NCI-H1417 (cell line): ENCODE measurements at regions not wholly inside any gene's neighbourhood (a gene's known extent, or its start where the extent isn't known, plus 50 kb on each side); places are given as distances from the start of the nearest gene placed in this dataset.

ENCODE experiments used
- DNase-seq, 3 experiments: peaks; one replicate each; lab custom pipeline; 2025; lab: John Stamatoyannopoulos, UW

DNA sequence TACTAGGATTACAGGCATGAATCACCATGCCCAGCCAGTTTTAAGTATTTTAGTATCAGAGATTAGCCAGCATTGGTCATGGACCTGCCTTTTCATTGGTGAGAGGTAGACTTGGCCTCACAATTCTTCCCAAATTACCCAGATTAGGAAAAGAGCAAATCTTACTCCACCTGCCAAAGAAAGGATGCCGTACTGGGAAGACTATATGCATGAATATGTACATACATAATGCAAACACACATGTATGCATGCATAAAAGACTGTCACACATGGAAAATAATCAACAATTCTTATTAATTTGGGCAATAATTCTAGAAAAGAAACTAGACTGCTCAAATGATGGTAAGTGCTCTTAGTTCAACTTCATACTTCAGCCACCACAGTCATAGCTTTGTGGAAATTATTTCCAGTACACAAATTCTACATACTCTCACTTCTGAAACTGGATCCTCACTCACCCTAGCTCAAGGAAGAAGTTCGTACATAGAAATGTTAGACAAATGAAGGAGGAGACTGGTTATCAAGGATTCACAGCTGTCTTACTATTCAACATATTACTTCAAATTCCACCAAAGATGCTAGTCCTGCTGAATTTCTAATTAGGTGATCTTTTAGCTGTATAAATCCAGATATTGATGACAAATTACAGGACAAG lies 73.7 kb downstream of the MINAR2 start:
- DNase-seq, result no peak

DNA sequence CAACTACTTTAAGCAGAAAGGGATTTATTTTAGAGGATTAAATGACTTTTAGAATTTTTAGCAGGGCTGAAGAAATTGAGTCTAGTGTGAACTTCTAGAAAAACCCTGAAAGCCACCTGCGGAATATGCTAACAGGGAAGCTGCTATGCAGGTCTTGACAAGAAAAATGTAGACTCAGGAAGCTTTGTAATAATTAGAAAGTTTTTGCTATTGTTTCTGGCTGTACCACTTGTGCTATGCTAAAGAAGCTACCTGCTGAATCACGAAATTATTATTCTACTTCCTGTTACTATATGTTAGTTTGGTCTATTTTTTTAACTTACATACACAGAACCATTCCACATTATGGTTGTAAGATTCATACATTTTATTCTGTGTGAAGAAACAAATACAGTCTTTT lies 74.0 kb upstream of the CHSY3 start:
- no peak for DNase-seq

DNA sequence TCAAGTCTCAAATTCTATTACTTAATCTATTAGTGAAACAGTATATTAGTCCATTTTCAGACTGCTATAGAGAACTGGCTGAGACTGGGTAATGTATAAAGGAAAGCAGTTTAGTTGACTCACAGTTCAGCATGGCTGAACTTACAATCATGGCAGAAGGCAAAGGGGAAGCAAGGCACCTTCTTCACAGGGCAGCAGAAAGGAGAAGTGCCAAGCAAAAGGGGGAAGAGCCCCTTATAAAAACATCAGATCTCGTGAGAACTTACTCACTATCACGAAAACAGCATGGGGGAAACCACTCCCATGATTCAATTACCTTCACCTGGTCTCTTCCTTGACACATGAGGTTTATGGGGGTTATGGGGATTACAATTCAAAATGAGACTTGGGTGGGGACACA lies 67.9 kb upstream of the CHSY3 start:
- peak in 1 of 3 experiments; percentile 1 for DNase-seq

DNA sequence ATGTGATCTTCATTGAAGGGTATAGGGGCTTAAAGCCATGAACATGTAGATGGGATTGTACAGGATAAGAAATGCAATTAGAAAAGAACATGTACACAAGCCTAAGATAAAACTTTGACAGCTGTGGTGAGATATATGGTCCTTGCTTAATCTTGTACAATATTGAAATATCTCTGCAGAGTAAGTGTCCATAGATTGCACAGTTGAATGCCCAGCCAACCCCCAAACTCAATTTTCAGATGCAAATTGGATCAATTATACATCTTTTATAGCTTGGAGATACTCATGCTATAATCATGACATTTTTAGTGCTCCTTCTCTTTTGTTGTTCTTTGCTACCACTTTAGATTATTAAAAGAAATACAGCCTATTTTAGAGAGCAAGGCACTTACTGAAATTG lies 59.5 kb upstream of the CHSY3 start:
- DNase-seq, result peak in 1 of 3 experiments; percentile 23

DNA sequence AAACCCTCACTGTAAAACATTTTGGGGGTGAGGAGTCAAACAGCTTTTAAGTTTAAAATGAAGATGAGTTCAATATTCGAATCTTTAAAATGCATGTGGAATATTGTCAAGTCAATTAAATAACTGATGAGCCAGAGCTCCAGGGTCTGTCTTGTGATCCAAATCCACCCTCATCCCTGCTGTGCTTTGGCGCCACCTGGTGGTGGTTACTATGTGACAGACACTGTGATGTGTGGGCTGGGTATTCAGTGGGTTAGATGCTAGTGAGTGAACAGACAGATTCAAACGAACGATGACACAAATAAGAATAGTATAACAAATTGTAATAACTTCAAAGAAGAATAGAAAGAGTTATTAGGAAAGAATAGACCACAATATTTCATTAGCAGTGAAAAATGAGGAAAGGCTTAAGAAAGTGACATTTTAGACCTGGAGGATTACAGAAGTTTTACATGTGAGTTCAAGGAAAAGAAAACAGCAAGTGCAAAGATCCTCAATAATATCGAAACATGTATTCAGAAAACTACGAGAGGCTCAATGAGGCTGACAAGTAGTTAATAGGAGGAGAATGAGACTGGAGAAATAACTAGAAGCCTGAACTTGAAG lies 51.4 kb upstream of the CHSY3 start:
- peak; percentile 47 to 83 (median 72) for DNase-seq

DNA sequence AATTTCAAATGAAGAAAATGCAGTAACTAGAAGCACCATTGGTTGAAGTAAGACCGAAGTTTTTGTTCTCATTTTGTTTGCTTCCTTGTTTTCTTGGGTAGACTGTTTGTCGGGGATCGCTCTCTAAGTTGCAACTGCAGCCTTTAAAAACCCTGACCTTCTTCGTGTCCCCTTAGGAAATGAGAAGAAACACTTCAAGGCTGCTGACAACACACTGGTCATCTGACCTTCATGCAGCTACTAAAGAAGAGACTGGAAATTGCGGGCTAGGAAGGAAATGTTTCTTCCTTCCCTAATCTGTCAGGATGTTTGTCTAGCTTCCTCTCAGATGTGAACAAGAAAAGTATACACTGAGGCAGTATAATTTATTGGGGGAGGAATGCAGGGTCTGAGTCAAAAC lies 50.7 kb upstream of the CHSY3 start:
- DNase-seq, result no peak
